HT-29 (cell line): ENCODE measurements at regions not wholly inside any gene's neighbourhood (a gene's known extent, or its start where the extent isn't known, plus 50 kb on each side); places are given as distances from the start of the nearest gene placed in this dataset.
"Not testable (repeated sequence)": the region's sequence is repeated elsewhere in the genome, so short reads cannot be mapped to it uniquely, and the experiment has no call there.

Source experiments
- DNase-seq: peaks from one replicate; pipeline ENCODE4 v3.0.0-alpha.2; 2015; ENCODE audit warnings: low spot score

DNA sequence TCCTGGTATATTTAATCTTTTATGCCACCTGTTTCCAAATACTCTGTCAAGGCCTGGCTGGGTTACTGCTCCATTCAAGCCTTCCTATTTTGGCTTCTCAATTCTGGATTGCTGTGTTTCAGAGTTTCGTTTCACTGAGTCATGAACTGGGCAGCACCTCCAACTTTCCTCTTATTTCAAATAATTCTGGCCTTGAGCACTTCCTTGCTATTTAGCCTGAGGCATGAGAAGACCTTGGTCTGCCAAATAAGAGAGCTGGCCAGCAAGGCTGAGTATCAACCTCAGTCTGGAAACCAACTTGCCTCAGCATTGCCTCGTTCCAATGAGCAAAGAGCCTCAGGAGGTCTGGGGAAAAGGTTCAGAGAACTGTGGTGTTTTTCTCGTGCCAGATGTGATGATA is 66.6 kb downstream of the TNFAIP3 start:
- DNase-seq, result no peak

DNA sequence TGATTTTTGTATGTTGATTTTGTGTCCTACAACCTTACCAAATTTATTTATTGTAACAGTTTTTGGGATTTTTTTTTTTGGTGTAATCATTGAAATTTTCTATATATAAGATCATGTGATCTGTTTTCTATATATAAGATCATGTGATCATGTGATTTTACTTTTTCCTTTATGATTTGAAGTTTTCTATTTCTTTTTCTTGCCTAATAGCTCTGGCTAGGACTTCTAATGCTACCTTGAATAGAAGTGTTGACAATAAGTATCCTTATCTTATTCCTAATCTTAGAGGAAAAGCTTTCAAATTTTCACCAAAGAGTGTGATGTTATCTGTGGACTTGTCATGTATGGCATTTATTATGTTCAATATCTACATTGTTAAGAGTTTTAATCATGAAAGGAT is 69.7 kb downstream of the TNFAIP3 start:
- no peak for DNase-seq

DNA sequence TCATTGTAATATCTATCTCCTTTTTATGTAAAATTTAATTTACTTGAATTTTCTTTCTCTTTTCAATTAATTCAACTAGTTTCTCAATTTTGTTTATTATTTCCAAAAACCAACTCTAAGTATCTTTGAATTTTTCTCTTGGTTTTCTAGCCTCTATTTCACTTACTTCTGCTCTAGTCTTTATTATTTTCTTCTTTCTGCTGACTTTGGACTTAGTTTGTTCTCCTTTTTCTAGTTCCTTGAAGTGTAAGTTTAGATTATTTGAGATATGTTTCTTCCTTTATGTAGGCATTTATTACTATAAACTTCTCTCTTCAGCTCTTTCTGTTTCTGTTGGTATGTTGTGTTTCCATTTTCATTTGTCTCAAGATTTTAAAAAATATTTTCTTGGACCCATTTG is 70.8 kb downstream of the TNFAIP3 start:
- DNase-seq, result no peak

DNA sequence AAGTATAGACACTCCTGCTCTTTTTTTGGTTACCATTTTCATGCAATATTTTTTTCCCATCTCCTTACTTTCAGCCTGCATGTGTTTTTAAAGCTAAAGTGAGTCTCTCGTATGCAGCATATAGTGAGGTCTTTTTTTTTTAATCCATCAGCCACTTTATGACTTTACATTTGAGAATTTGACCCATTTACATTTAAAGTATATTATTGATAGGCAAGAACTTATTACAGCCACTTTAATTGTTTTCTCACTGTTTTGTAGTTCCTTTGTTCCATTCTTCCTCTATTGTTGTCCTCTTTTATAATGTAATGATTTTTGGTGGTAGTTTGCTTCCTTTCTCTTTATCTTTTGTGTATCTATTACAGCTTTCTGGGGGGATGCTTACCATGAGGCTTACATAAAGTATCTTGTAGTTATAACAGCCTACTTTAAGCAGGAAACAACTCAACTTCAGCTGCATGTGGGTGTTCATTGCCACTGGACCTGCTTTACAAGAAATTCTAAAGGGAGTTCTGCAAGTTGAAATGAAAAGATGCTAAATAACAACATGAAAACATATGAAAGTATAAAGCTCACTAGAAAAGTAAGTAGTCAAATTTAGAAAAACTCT is 71.8 kb downstream of the TNFAIP3 start:
- no peak for DNase-seq

DNA sequence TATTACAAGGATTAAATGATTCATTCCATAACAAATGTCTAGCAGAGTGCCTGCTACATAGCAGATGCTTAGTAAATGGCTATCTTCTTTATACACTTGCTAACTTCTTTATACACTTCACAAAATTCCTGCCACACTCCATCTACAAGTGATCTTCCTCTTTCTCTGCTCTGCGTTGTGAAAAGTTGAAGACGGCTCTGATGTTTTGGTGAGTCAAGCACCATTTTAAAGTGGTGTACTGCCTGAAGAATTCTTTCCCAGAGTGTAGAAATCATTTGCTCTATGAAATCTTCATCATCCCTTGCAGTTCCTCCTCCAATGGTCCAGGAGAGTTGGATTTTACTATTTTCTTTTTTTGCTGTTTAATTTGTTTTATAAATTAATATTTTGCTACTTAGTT is 74.9 kb downstream of the TNFAIP3 start:
- DNase-seq, result no peak

DNA sequence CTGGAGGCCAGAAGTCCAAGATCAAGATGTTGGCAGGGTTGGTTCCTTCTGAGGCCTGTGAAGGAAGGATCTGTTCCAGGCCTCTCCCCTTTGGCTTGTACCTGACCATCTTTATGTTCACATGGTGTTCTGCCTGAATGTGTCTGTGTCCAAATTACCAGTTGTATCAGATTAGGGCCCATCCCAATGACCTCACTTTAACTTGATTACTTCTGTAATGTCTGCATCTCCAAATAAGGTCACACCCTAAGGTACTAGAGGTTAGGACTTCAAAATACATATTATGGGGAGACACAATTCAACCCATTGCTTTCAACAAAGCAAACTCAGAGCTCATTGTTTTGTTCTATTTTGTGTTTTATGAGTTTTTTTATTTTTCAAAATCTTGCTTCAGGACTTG is 75.7 kb downstream of the TNFAIP3 start:
- DNase-seq, result no peak

DNA sequence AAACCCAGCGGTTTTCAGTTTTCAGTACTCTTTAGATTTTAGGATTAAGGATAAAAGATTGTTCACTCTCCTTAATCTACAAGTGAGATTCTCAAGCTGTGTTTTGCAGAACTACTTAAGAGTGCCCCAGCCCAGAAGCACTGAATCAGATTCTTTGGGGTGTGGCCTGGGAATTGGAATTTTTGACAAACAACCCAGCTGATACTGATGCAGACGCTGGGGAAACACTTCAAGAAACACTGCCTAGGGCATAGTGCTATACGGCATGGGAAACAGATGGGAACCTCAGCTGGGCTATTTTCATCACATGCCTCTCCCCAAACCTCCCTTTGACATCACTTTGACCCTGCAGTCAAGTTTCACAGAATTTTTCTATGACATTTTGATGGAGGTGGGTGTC is 77.3 kb downstream of the TNFAIP3 start:
- not testable (repeated sequence) for DNase-seq

DNA sequence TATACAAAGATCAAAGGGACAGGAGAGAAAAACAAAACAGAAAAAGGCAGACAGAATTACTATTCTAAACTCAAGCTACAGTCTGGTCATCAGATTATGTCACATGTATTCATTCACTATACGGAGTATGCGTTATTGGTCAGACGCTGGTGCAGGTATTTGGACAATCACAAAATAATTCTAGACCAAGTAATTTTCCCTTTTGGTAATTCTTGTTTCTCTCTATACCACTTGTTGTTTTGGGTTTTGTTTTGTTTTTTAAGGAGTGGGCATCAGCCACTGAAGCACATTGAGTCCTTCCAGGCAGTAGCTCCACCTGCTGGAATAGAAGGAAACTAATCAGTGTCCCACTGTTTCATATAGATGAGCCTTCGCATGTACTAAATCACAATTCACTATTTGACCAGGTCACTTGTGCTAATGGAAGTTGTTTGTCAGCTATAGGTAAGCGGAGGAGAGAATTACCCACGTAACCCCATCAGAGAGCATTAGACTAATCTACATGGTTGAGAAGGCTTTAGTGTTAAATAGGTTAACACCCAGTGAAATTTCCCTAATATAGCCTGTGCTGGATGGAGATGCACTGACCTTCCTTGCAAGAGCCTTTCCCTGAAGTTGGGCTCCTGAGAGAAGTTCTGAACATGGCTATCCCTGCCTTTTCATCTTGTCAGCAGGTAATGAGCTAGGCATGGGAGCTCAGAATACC is 77.9 kb downstream of the TNFAIP3 start:
- peak; percentile 60 for DNase-seq

DNA sequence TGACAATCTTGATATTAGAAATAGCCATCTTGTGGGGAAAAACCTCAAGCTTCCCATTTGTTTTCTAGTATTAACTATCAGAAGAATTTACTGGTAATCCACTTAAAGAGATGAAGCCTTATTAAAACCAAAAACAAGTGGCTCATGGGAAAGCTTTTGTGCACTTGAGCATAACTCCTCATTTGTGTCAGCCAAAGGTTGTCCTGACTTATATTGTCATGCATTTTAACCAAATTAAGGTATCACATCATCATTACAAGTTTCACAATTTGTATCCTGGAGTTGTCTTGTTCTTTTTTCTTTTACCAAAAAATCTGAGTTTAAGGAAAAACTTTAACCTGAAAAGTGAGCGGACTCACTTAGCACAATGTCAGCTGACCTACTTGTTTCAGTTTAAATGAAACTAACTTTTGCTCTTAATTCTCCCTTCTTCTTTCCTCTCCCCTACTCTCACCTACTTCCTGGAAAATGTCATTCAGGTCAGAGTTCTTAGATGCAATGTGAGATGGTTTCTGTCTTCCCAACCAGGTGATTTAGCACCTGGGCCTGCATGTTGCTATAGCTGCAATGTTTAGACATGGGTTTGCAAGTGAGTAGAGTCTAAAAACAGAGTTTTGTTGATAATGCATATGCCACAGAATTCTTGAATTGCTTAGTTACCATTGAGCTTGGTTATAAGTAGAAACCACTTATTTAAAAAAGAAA is 82.8 kb downstream of the TNFAIP3 start:
- peak; percentile 13 for DNase-seq

DNA sequence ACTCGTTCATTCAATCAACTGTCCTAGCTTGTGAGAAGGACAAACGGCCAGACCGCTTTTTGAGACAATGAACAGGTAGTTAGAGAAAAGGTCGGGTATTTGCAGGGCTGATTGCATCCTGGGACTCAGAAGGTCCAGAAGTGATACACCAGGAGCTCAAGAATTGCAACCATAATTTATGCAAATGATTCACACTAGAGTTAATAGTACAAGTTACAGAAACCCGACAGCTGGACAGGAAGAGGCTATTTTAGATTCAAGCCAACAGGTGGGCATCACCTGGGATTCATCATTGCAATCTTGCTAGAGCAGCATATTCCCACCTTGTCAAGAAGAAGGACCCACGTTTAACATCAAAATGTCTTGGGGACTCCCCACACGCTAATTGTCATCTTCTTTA is 83.5 kb downstream of the TNFAIP3 start:
- no peak for DNase-seq

DNA sequence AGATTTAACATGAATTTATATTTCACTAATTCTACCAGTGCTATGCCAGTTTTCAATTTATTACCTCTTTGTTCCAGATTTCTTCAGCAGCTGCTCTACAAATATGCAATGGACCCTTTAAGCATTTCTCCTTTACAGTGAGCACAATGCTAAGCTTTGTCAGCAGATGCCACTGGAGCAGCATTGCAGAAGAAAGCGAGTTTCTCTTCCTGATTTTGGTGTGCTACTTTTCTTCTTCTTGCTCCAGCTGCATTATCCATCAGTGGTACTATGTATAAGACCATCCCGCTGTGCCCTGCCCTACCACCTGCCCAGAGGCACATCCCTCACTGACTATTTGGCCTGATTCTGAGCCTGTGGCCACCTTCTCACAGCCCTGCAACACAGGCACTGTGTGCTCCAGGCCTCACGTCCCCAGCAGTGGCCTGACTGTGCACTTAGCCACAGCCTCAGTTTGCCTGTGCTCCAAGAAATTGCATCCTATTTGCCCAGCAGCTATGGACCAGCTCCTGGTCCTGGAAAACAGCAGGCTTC is 84.1 kb downstream of the TNFAIP3 start:
- no peak for DNase-seq

DNA sequence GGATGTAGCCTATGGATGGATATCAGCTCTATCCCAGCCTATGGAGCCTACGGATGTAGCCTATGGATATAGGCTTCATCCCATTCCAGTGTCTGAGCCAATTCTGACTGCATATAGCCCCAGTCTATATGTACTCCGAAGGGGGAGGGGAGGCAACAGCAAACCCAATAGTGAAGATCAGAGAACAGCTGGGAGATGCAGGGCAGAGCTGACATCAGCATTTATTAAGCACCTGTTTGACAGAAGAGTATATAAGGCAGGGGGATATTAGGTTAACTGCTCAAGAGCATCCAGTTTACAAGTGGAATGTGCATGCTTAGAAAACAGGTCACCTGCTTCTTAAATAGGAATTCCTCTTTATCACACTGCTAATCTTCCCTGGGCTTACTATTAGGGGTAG is 85.2 kb downstream of the TNFAIP3 start:
- DNase-seq, result no peak

DNA sequence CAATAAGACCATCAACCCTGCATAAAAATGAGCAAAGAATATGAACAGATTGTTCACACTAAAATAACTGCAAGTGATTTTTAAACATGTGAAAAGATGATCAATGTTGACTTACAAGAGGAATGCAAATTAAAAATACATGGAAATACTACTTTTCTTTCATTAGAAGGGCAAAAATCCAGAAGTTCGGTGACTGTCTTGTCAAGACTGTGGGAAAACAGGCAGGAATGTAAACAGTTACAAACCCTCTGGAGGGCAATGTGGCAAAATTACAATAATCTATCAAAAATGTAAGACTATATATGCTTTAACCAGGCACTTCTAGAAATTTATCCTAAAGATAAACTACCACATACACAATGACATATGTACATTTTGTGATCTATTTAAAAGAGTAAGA is 86.7 kb downstream of the TNFAIP3 start:
- DNase-seq, result no peak

DNA sequence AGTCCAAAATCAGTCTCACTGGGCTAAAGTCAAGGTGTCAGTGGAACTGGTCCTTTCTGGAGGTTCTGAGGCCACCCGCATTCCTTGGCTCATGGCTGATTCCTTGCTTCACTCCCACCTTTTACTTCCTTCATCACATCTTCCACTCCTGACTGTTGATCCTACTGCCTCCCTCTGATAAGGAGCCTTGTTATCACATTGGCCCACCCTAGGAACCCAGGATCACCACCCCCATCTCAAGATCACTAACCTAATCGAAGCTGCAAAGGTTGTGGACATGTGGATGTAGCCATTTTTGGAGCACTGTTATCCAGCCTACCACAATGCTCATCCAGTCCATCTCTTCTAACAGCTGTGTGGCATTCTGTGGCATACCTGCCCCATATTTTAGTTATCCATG is 87.2 kb downstream of the TNFAIP3 start:
- no peak for DNase-seq

DNA sequence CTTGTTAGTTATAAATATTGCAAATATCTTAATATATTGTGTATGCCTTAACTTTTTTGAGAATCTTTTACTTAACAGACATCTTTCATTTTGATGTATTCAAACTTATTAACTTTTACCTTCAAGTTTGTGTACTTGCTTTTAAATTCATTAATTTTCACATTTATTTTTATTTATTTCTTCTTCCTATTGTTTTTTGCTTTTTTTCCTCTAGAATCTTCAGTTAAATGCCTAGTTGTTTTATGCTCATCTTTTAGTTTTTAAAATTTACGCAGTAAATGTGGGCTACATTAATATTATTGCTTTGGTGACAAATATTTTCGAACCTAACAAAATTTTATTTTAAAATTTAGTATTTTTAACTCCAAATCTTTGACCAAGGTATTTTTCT is 89.0 kb downstream of the TNFAIP3 start:
- no peak for DNase-seq

DNA sequence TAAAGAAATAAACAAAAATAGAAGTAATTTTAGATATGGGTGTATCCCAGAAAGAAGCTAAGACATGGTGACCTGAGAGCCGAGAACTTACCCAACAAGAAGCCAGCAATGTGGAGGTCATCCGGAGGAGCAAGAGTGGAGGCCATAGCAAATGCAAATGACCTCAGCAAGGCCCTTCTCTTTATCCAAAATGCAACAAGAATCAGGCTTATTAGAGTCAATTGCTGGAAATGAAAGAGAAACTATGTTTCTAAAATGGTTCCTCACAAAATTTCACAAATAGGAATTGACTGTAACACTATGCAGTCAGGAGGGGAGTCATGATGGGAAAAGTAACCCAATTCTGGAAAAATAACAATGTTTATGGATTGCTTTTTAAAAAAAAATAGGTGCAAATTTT is 90.4 kb downstream of the TNFAIP3 start:
- no peak for DNase-seq

DNA sequence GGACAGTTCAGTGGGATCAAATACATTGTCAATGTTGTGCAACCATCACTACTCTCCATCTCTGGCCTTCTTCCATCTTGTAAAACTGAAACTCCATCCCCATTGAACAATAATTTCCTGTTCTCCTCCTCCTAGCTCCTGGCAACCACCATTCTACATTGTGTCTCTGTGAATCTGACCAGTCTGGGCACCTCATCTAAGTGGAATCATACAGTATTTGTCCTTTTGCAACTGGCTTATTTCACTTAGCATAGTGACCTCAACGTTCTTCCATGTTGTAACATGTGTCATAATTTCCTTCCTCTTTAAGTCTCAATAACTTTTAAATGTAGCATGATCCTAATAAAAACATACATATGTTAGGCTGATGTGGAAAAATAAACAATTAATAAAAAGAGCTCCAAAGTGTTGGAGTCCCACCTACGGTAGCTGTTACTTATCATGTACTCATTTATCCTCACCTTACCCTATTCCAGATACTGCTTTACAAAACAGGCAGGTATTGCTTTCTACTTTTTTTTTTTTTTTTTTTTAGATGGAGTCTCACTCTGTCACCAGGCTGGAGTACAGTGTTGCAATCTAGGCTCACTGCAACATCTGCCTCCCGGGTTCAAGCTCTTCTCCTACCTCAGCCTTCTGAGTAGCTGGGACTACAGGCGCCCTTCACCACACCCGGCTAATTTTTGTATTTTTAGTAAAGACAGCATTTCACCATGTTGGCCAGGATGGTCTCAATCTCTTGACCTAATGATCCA is 91.9 kb downstream of the TNFAIP3 start:
- DNase-seq, result no peak

DNA sequence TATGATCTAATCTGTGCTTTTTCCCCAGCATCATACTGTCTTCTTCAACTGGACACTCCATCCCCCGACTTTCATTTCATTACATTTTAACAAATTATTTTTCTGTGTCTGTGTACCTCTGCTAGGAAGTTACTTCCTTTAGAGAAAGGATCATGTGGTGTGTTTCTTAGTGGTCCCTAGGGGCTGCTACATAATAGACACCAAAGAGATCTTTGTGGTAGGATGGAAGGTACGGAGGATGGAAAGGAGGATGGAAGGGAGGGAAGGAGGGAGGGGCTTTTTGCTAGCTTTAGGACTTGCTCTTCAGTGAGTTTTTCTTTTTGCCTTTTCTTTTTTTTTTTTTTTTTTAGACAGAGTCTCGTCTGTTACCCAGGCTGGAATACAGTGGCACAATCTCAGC is 95.7 kb downstream of the TNFAIP3 start:
- DNase-seq, result no peak

DNA sequence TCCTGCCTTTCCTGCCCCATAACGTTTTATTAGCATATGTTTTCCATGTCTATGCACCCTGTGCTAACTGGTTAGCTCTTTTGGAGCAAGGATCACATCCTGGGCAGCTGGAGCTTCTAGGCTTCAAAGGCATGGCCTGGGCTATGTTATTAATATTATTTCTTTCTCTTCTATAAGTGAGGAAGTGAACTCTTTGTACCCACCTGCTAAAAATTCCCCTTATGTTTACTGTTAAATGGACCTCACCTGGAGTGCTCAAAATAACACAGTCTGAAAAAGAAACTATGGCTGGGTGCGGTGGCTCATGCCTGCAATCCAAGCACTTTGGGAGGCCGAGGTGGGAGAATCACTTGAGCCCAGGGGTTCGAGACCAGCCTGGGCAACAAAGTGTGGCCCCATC is 97.8 kb downstream of the TNFAIP3 start:
- DNase-seq, result no peak

DNA sequence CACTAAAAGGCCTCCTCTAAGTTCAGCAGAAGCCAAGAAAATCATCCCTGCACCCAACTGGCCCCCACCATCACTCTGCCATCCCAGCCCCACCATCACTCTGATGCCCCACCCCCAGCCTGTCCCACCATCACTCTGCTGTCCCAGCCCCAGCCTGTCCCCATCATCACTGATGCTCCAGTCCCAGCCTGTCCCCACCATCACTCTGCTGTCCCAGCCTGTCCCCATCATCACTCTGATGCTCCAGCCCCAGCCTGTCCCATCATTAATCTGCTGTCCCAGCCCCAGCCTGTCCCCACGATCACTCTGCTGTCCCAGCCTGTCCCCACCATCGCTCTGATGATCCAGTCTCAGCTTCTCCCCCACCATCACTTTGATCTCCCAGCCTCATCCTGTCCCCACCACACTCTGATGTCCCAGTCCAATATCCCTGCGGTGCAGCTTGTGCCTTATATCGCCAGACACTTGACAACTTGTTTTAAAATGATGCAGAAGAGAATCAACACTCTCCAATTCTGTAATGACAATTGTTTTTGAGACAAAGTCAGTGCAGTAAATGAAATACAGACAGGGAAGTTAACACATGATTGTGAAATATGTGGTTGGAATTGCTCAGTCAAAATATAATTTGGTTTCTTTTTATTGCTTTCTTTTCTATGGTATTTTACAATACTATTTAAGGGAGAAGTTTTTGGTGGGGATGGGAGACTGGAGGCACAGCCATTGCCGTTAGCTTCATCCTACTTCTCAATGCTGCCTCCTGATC is 100.8 kb downstream of the TNFAIP3 start:
- DNase-seq, result no peak

DNA sequence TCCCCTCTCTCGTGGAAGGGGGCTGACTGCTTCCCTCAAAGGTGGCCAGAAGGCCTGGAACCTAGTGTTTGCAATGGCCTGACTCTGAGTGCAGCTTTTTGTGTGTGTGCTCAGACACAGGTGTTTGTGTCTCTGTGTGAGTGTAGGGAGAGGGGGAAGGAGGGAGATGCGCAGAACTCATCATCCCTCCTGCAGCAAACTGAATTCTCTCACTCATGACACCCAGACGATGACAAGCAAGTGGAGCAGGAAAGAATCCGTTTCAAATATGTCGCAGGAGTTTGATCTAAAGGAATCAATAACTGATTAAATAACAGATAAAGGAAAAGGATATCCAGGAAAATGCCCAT is 101.4 kb downstream of the TNFAIP3 start:
- no peak for DNase-seq

DNA sequence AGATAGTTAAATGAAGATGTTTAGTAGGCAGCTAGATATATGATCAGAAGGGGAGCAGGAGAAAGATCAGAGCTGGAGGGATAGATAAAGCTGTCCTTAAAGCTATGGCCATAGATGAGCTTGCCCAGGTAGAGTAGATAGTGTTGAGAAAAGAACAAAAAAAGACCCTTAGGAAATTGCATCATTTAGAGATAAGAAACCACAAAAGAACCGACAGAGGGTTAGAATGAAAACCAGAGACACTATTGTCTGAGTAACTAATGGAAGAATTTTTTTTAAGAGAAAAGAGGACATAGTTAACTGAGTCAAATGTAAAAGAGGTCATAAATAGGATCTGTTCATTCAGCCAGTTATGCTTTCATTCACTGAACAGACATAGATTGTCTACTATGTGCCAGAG is 101.8 kb downstream of the TNFAIP3 start:
- DNase-seq, result no peak
